Islet of Langerhans (tissue), 1 donor: ENCODE measurements at regions not wholly inside any gene's neighbourhood (a gene's known extent, or its start where the extent isn't known, plus 50 kb on each side); places are given as distances from the start of the nearest gene placed in this dataset.
"Not testable (repeated sequence)": the region's sequence is repeated elsewhere in the genome, so short reads cannot be mapped to it uniquely, and the experiment has no call there.

ENCODE experiments used
- FAIRE-seq: peaks from one replicate; lab custom pipeline; 2011; peaks lifted over from hg19 to GRCh38; lab: Jason Lieb, UNC

- FAIRE-seq = no peak
Observed at GRCh38 chr4:148857973-148858534, 415.8 kb upstream of the NR3C2 start.

- no peak for FAIRE-seq
Observed at GRCh38 chr4:148857239-148857972, 415.2 kb upstream of the NR3C2 start.

GRCh38 chr4:148854203-148854602 lies 412.0 kb upstream of the NR3C2 start:
- no peak for FAIRE-seq

GRCh38 chr4:148852092-148852699 lies 410.0 kb upstream of the NR3C2 start:
- FAIRE-seq = no peak

GRCh38 chr4:148850257-148850995 lies 408.2 kb upstream of the NR3C2 start:
- no peak for FAIRE-seq

GRCh38 chr4:148849581-148849980 lies 407.4 kb upstream of the NR3C2 start:
- no peak for FAIRE-seq

- FAIRE-seq = no peak
Observed at GRCh38 chr4:148847544-148848255, 405.5 kb upstream of the NR3C2 start.

GRCh38 chr4:148845609-148846008 lies 403.4 kb upstream of the NR3C2 start:
- FAIRE-seq = no peak

GRCh38 chr4:148843625-148844024 lies 401.4 kb upstream of the NR3C2 start:
- no peak for FAIRE-seq

GRCh38 chr4:148842843-148843242 lies 400.6 kb upstream of the NR3C2 start:
- no peak for FAIRE-seq

GRCh38 chr4:148837571-148837970 lies 395.4 kb upstream of the NR3C2 start:
- not testable (repeated sequence) for FAIRE-seq

GRCh38 chr4:148834804-148835631 lies 392.8 kb upstream of the NR3C2 start:
- FAIRE-seq = peak; percentile 66

- peak; percentile 90 for FAIRE-seq
Observed at GRCh38 chr4:148831945-148832344, 389.7 kb upstream of the NR3C2 start.

- FAIRE-seq = no peak
Observed at GRCh38 chr4:148828291-148828690, 386.1 kb upstream of the NR3C2 start.

GRCh38 chr4:148827781-148828180 lies 385.6 kb upstream of the NR3C2 start:
- FAIRE-seq = no peak

- FAIRE-seq = no peak
Observed at GRCh38 chr4:148823419-148823769, 381.2 kb upstream of the NR3C2 start.

GRCh38 chr4:148822572-148823418 lies 380.6 kb upstream of the NR3C2 start:
- FAIRE-seq = no peak

- FAIRE-seq = peak; percentile 38
Observed at GRCh38 chr4:148814030-148814429, 371.8 kb upstream of the NR3C2 start.

- FAIRE-seq = no peak
Observed at GRCh38 chr4:148813289-148813688, 371.1 kb upstream of the NR3C2 start.

GRCh38 chr4:148812101-148812500 lies 369.9 kb upstream of the NR3C2 start:
- no peak for FAIRE-seq

GRCh38 chr4:148810461-148810860 lies 368.2 kb upstream of the NR3C2 start:
- FAIRE-seq = no peak
